ENCODE measurements at regions not wholly inside any gene's neighbourhood (a gene's known extent, or its start where the extent isn't known, plus 50 kb on each side); places are given as distances from the start of the nearest gene placed in this dataset.

DNA sequence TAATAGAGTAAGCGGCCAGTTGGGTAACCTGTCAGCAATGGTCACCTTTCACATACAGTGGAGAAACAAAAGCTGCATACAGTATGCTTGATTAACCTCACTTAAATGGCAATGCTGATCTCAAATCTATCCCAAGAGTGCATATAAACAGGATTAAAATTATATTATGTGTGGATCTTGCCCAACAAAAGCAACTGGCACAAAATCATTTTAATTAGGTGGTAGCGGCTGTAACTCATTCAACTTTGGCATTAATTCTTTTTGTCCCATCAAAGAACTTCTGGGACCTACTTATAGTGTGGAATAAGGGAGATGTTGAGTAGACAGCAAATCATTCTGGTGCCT is 167.8 kb upstream of the VRK2 start:
- TF ChIP-seq, protein P1, sequence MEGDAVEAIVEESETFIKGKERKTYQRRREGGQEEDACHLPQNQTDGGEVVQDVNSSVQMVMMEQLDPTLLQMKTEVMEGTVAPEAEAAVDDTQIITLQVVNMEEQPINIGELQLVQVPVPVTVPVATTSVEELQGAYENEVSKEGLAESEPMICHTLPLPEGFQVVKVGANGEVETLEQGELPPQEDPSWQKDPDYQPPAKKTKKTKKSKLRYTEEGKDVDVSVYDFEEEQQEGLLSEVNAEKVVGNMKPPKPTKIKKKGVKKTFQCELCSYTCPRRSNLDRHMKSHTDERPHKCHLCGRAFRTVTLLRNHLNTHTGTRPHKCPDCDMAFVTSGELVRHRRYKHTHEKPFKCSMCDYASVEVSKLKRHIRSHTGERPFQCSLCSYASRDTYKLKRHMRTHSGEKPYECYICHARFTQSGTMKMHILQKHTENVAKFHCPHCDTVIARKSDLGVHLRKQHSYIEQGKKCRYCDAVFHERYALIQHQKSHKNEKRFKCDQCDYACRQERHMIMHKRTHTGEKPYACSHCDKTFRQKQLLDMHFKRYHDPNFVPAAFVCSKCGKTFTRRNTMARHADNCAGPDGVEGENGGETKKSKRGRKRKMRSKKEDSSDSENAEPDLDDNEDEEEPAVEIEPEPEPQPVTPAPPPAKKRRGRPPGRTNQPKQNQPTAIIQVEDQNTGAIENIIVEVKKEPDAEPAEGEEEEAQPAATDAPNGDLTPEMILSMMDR (IDR thresholded peaks at IDR 0.05), result no peak
- no peak for TF ChIP-seq POLR2A (IDR thresholded peaks at IDR 0.05)
